BJ (cell line): ENCODE measurements at regions not wholly inside any gene's neighbourhood (a gene's known extent, or its start where the extent isn't known, plus 50 kb on each side); places are given as distances from the start of the nearest gene placed in this dataset.

ENCODE experiments used
- CTCF ChIA-PET: fragments of 350-600 bp; formaldehyde crosslinking; extraction: SDS; loops from one replicate; lab custom pipeline; 2021; ENCODE audit warnings: antibody characterized with exemption, inconsistent platforms; lab: Yijun Ruan, JAX
- POLR2A ChIA-PET: fragments of 300-600 bp; sonication (Branson Sonifier 250); formaldehyde crosslinking; extraction: SDS; loops from one replicate; lab custom pipeline; 2021; ENCODE audit warnings: antibody characterized with exemption; lab: Charles Lee
- DNase-seq: peaks from one replicate; pipeline ENCODE4 v3.0.0-alpha.2; 2011; ENCODE audit warnings: low read depth
- H3K27me3 ChIP-seq: 2 replicates; pipeline ENCODE4 v1.6.0; 2011; ENCODE audit warnings: low read length; ENCODE audit not compliant: control insufficient read depth, insufficient read depth
- H3K36me3 ChIP-seq: 2 replicates; pipeline ENCODE4 v1.5.1; 2011; ENCODE audit warnings: low read length; ENCODE audit not compliant: control insufficient read depth, insufficient read depth
- H3K4me3 ChIP-seq: 2 replicates; pipeline ENCODE4 v1.5.1; 2011; ENCODE audit warnings: low read depth, mild to moderate bottlenecking, control low read depth, low read length
- CTCF ChIP-seq: IDR thresholded peaks from 2 replicates; pipeline ENCODE4 v1.5.1; 2011; ENCODE audit warnings: low read depth, mild to moderate bottlenecking, control low read depth, inconsistent platforms, low read length, moderate library complexity; ENCODE audit not compliant: insufficient read depth

GRCh38 chr17:71164561-71164960 lies 956.3 kb upstream of the SOX9 start:
- DNase-seq, result no peak
- CTCF ChIA-PET, result no interaction called here

GRCh38 chr17:71166311-71166710 lies 954.5 kb upstream of the SOX9 start:
- Histone ChIP-seq H3K36me3 (no peaks in the 10 kb centered on the region), H3K4me3 (no peak overlapping the region), H3K27me3 (0 out of 2 replicates have a peak, but pooled peaks cover 2% of the 10 kb centered on the region)
- TF ChIP-seq CTCF, result no peak
- POLR2A ChIA-PET, result no interaction called here
- CTCF ChIA-PET, result no interaction called here
- no peak for DNase-seq

More at GRCh38 chr17:71164561-71164960, 956.3 kb upstream of the SOX9 start:
- Histone ChIP-seq H3K27me3 (0 out of 2 replicates have a peak, but pooled peaks cover 2% of the 10 kb centered on the region), H3K4me3 (no peak overlapping the region), H3K36me3 (no peaks in the 10 kb centered on the region)
- POLR2A ChIA-PET, result no interaction called here
- TF ChIP-seq CTCF, result no peak

GRCh38 chr17:71168053-71168741 lies 952.6 kb upstream of the SOX9 start:
- Histone ChIP-seq H3K4me3 (no peak overlapping the region), H3K27me3 (0 out of 2 replicates have a peak, but pooled peaks cover 2% of the 10 kb centered on the region), H3K36me3 (no peaks in the 10 kb centered on the region)
- ChIA-PET CTCF (no interaction called here), POLR2A (no interaction called here)
- TF ChIP-seq CTCF, result no peak
- no peak for DNase-seq

- H3K36me3 ChIP-seq, result no peaks in the 10 kb centered on the region
- H3K4me3 ChIP-seq, result no peak overlapping the region
- CTCF ChIA-PET, result no interaction called here
- POLR2A ChIA-PET, result no interaction called here
- H3K27me3 ChIP-seq, result 0 out of 2 replicates have a peak, but pooled peaks cover 2% of the 10 kb centered on the region
- TF ChIP-seq CTCF, result no peak
- no peak for DNase-seq
These were observed 950.8 kb upstream of the SOX9 start for GRCh38 chr17:71170070-71170469.

- POLR2A ChIA-PET, result no interaction called here
- no peak for TF ChIP-seq CTCF
These were observed 949.5 kb upstream of the SOX9 start for GRCh38 chr17:71171270-71171669.

More at GRCh38 chr17:71171270-71171669, 949.5 kb upstream of the SOX9 start:
- Histone ChIP-seq H3K4me3 (no peak overlapping the region), H3K36me3 (no peaks in the 10 kb centered on the region), H3K27me3 (0 out of 2 replicates have a peak, but pooled peaks cover 2% of the 10 kb centered on the region)
- CTCF ChIA-PET, result interaction anchor here (0.8 kb wide), 1 partner anchor 20 kb away, joined by 3 read pairs; no protein-coding TSS in a partner anchor
- DNase-seq, result no peak
